Endodermal cell (in vitro differentiated cells): ENCODE measurements at regions not wholly inside any gene's neighbourhood (a gene's known extent, or its start where the extent isn't known, plus 50 kb on each side); places are given as distances from the start of the nearest gene placed in this dataset.
"Not testable (repeated sequence)": the region's sequence is repeated elsewhere in the genome, so short reads cannot be mapped to it uniquely, and the experiment has no call there.

ENCODE experiments used
- DNase-seq: peaks from one replicate; pipeline ENCODE4 v3.0.0-alpha.2; 2017
- H3K27ac ChIP-seq: 2 replicates; pipeline ENCODE4 v1.5.1; 2013; ENCODE audit warnings: mild to moderate bottlenecking, low read depth, low read length, moderate library complexity
- H3K27me3 ChIP-seq: 2 replicates; pipeline ENCODE4 v1.6.1; 2013; ENCODE audit warnings: mild to moderate bottlenecking, low read length, moderate library complexity; ENCODE audit not compliant: insufficient read depth, control insufficient read depth, poor library complexity, severe bottlenecking
- H3K36me3 ChIP-seq: 2 replicates; pipeline ENCODE4 v1.7.0; 2013; ENCODE audit warnings: mild to moderate bottlenecking, low read length, moderate library complexity; ENCODE audit not compliant: control insufficient read depth, insufficient read depth
- H3K4me1 ChIP-seq: one replicate; pipeline ENCODE4 v1.7.0; 2013; ENCODE audit warnings: low read length; ENCODE audit not compliant: control insufficient read depth, insufficient read depth
- H3K4me3 ChIP-seq: 2 replicates; pipeline ENCODE4 v1.5.1; 2013; ENCODE audit warnings: mild to moderate bottlenecking, low read length, moderate library complexity
- H3K9ac ChIP-seq: 2 replicates; pipeline ENCODE4 v1.6.1; 2013; ENCODE audit warnings: mild to moderate bottlenecking, low read length, moderate library complexity; ENCODE audit not compliant: poor library complexity, severe bottlenecking; ENCODE audit errors: extremely low read depth
- H3K9me3 ChIP-seq: 2 replicates; pipeline ENCODE4 v1.6.1; 2013; ENCODE audit warnings: mild to moderate bottlenecking, low read length, moderate library complexity; ENCODE audit not compliant: control insufficient read depth
- H3K27ac Mint-ChIP-seq: 2 replicates; pipeline ENCODE4 v1.8.0; 2020; ENCODE audit warnings: mixed read lengths
- H3K27me3 Mint-ChIP-seq: 2 replicates; pipeline ENCODE4 v1.8.0; 2021; ENCODE audit warnings: mild to moderate bottlenecking, mixed read lengths; ENCODE audit not compliant: insufficient read depth
- H3K36me3 Mint-ChIP-seq: 2 replicates; pipeline ENCODE4 v1.8.0; 2020; ENCODE audit warnings: low read depth, mixed read lengths
- H3K4me1 Mint-ChIP-seq: 2 replicates; pipeline ENCODE4 v1.8.0; 2020; ENCODE audit warnings: mixed read lengths
- H3K4me3 Mint-ChIP-seq: 2 replicates; pipeline ENCODE4 v1.8.0; 2020; ENCODE audit warnings: mild to moderate bottlenecking, moderate library complexity, mixed read lengths
- H3K9me3 Mint-ChIP-seq: 2 replicates; pipeline ENCODE4 v1.8.0; 2020; ENCODE audit warnings: mild to moderate bottlenecking, mixed read lengths
- CTCF ChIP-seq: fragments of 200-600 bp; sonication (generic); conservative IDR thresholded peaks from 2 replicates; pipeline ENCODE4 v1.5.0; 2021; ENCODE audit warnings: antibody characterized with exemption, mild to moderate bottlenecking
- WGBS, 2 experiments: methylation state at CpG; one replicate each; pipeline versions ENCODE4 v1.1.5 to v1.1.7; 2013; ENCODE audit warnings: missing lambda C conversion rate in 2 of 2, mixed read lengths in 1 of 2; ENCODE audit not compliant: insufficient coverage in 1 of 2, insufficient read length in 1 of 2; 5-methylcytosine and 5-hydroxymethylcytosine counted together

GRCh38 chr13:111493468-111493867 is 173.0 kb downstream of the TEX29 start:
- H3K27ac Mint-ChIP-seq, result no peak overlapping the region
- H3K27me3 Mint-ChIP-seq, result peaks cover 2% of the 10 kb centered on the region
- WGBS, 2 experiments, result 91 to 92% methylated on average over 6 of the region's 6 CpGs

GRCh38 chr13:111494641-111495040 is 174.2 kb downstream of the TEX29 start:
- H3K4me1 ChIP-seq, result no peaks in the 10 kb centered on the region
- H3K27me3 Mint-ChIP-seq, result peaks cover 2% of the 10 kb centered on the region
- no peaks in the 10 kb centered on the region for H3K9me3 ChIP-seq
- no peak overlapping the region for H3K27ac ChIP-seq
- no peaks in the 10 kb centered on the region for H3K36me3 ChIP-seq
- no peak overlapping the region for H3K27ac Mint-ChIP-seq
- H3K9me3 Mint-ChIP-seq, result peaks cover 4% of the 10 kb centered on the region
- H3K36me3 Mint-ChIP-seq, result no peaks in the 10 kb centered on the region
- WGBS, 2 experiments, result 93% methylated on average over 9 to 12 of the region's 12 CpGs
- H3K4me3 ChIP-seq, result no peak overlapping the region
- TF ChIP-seq CTCF, result no peak
- no peaks in the 10 kb centered on the region for H3K27me3 ChIP-seq
- no peak overlapping the region for H3K4me3 Mint-ChIP-seq
- H3K9ac ChIP-seq, result no peak overlapping the region
- no peak for DNase-seq
- H3K4me1 Mint-ChIP-seq, result peaks cover 8% of the 10 kb centered on the region

More at GRCh38 chr13:111493468-111493867, 173.0 kb downstream of the TEX29 start:
- H3K9me3 Mint-ChIP-seq, result peaks cover 4% of the 10 kb centered on the region
- H3K4me3 Mint-ChIP-seq, result no peak overlapping the region
- H3K36me3 ChIP-seq, result no peaks in the 10 kb centered on the region
- no peaks in the 10 kb centered on the region for H3K9me3 ChIP-seq
- no peaks in the 10 kb centered on the region for H3K4me1 ChIP-seq
- H3K27ac ChIP-seq, result no peak overlapping the region
- TF ChIP-seq CTCF, result no peak
- no peak overlapping the region for H3K4me3 ChIP-seq
- H3K27me3 ChIP-seq, result no peaks in the 10 kb centered on the region
- H3K4me1 Mint-ChIP-seq, result peaks cover 8% of the 10 kb centered on the region
- H3K36me3 Mint-ChIP-seq, result no peaks in the 10 kb centered on the region
- no peak for DNase-seq
- no peak overlapping the region for H3K9ac ChIP-seq

GRCh38 chr13:111501596-111502535 is 181.4 kb downstream of the TEX29 start:
- not testable (repeated sequence) for H3K4me1 Mint-ChIP-seq, H3K36me3 ChIP-seq, H3K27ac Mint-ChIP-seq, H3K27ac ChIP-seq, H3K27me3 ChIP-seq, H3K9ac ChIP-seq, H3K36me3 Mint-ChIP-seq, H3K4me3 ChIP-seq, H3K4me1 ChIP-seq, H3K9me3 ChIP-seq, DNase-seq, H3K4me3 Mint-ChIP-seq
- Mint-ChIP-seq H3K27me3 (peaks cover 21% of the 10 kb centered on the region), H3K9me3 (peaks cover 36% of the 10 kb centered on the region)
- WGBS, 2 experiments, result 87 to 94% methylated on average over 2 to 15 of the region's 16 CpGs
